Panc1 (cell line): ENCODE measurements at regions not wholly inside any gene's neighbourhood (a gene's known extent, or its start where the extent isn't known, plus 50 kb on each side); places are given as distances from the start of the nearest gene placed in this dataset.

ENCODE experiments used
- ATAC-seq: fragments of 200-7000 bp; cut with Tn5 transposase; 2 replicates; pipeline ENCODE4 v1.9.1; 2020; ENCODE audit warnings: mild to moderate bottlenecking, moderate library complexity
- BruUV-seq: library from RNA; stranded (reverse); fragments of 400-500 nt; replicated peaks from 2 replicates; lab custom pipeline; 2021; lab: Mats Ljungman, UMichigan
- CTCF ChIA-PET: fragments of 300-600 bp; sonication (Branson Sonifier 250); formaldehyde crosslinking; loops from one replicate; lab custom pipeline; 2022; ENCODE audit warnings: antibody characterized with exemption; lab: Charles Lee
- POLR2A ChIA-PET: fragments of 300-600 bp; sonication (Branson Sonifier 250); formaldehyde crosslinking; loops from one replicate; lab custom pipeline; 2022; ENCODE audit warnings: antibody characterized with exemption; lab: Charles Lee
- DNase-seq: peaks from one replicate; pipeline ENCODE4 v3.0.0-alpha.2; 2010; ENCODE audit warnings: low read depth, low spot score
- H3K27ac ChIP-seq: 2 replicates; pipeline ENCODE4 v1.5.1; 2011; ENCODE audit warnings: mild to moderate bottlenecking, low read length, inconsistent platforms
- H3K27me3 ChIP-seq: fragments of 200-500 bp; sonication (Bioruptor generic); 2 replicates; pipeline ENCODE4 v1.6.0; 2014; ENCODE audit warnings: low read length, inconsistent platforms; ENCODE audit not compliant: control insufficient read depth, insufficient read depth
- H3K36me3 ChIP-seq: fragments of 200-500 bp; sonication (Bioruptor generic); 2 replicates; pipeline ENCODE4 v1.5.1; 2014; ENCODE audit warnings: inconsistent platforms, mild to moderate bottlenecking, low read length, moderate library complexity; ENCODE audit not compliant: control insufficient read depth, insufficient read depth
- H3K4me1 ChIP-seq: 2 replicates; pipeline ENCODE4 v1.5.1; 2011; ENCODE audit warnings: inconsistent platforms, mild to moderate bottlenecking, low read length, moderate library complexity; ENCODE audit not compliant: control insufficient read depth, insufficient read depth
- H3K4me3 ChIP-seq, 2 experiments: 2 replicates each; pipeline ENCODE4 v1.5.1; 2011 to 2012; ENCODE audit warnings: low read depth in 2 of 2, low read length in 2 of 2, mild to moderate bottlenecking in 2 of 2, inconsistent platforms in 1 of 2, moderate library complexity in 1 of 2
- H3K9me3 ChIP-seq: fragments of 200-500 bp; sonication (Bioruptor generic); 2 replicates; pipeline ENCODE4 v1.5.1; 2014; ENCODE audit warnings: low read depth, mild to moderate bottlenecking, inconsistent platforms, low read length, moderate library complexity; ENCODE audit not compliant: control insufficient read depth, insufficient read depth
- POLR2AphosphoS5 ChIP-seq: IDR thresholded peaks from 2 replicates; pipeline ENCODE4 v1.6.1; 2012; ENCODE audit warnings: mild to moderate bottlenecking, low read depth, low read length, moderate library complexity
- REST ChIP-seq, 2 experiments: IDR thresholded peaks; 2 replicates each; pipeline ENCODE4 v1.6.1; 2011 to 2012; ENCODE audit warnings: low read depth in 2 of 2, control low read depth in 1 of 2, low read length in 1 of 2, mild to moderate bottlenecking in 1 of 2, moderate library complexity in 1 of 2; ENCODE audit not compliant: insufficient read depth in 1 of 2
- SIN3A ChIP-seq: IDR thresholded peaks from 2 replicates; pipeline ENCODE4 v1.6.1; 2012; ENCODE audit warnings: low read depth, mild to moderate bottlenecking, low read length, moderate library complexity, borderline replicate concordance; ENCODE audit not compliant: insufficient read depth
- TCF7L2 ChIP-seq: IDR thresholded peaks from 2 replicates; pipeline ENCODE4 v1.6.1; 2011; ENCODE audit warnings: mild to moderate bottlenecking, low read depth, low read length, inconsistent platforms
- in situ Hi-C: cut with HindIII; loops from 2 replicates; pipeline ENCODE4 v1.10.0; 2016; ENCODE audit warnings: low sequenced_read_pairs, low pct_unique_long_range_greater_than_20kb
- intact Hi-C: fragments of 100-400 bp; cut with micrococcal nuclease; formaldehyde crosslinking; loops from one replicate; pipeline ENCODE4 v1.10.0; 2022; ENCODE audit not compliant: unreplicated experiment
- TF ChIP-seq, protein P1 (sequence below): fragments of 450-650 bp; IDR thresholded peaks from 2 replicates; pipeline ENCODE4 v1.5.1; 2017; ENCODE audit warnings: mild to moderate bottlenecking

- intact Hi-C loops, result no loop called here
- CTCF ChIA-PET, result no interaction called here
Observed at GRCh38 chr6:50936277-50936681, 117.6 kb downstream of the TFAP2B start.

GRCh38 chr6:50939931-50940330 is 121.3 kb downstream of the TFAP2B start:
- H3K27me3 ChIP-seq, result no peaks in the 10 kb centered on the region
- ATAC-seq (no peak), DNase-seq (no peak)
- no peaks in the 10 kb centered on the region for H3K36me3 ChIP-seq
- intact Hi-C loops (no loop called here), in situ Hi-C loops (no loop called here)
- POLR2A ChIA-PET, result no interaction called here
- CTCF ChIA-PET, result no interaction called here
- H3K9me3 ChIP-seq, result no peaks in the 10 kb centered on the region
- no peak overlapping the region for H3K4me3 ChIP-seq
- H3K27ac ChIP-seq, result no peak overlapping the region
- H3K4me1 ChIP-seq, result no peaks in the 10 kb centered on the region
- BruUV-seq, result no TSS peak
- no peak for TF ChIP-seq SIN3A
- no peak for TF ChIP-seq REST (IDR thresholded peaks at IDR 0.05; ENCODE audit: insufficient read depth in 1 of 2, low read depth in 2 of 2, low read length in 1 of 2)
- TF ChIP-seq POLR2AphosphoS5, result no peak
- TF ChIP-seq, protein P1, sequence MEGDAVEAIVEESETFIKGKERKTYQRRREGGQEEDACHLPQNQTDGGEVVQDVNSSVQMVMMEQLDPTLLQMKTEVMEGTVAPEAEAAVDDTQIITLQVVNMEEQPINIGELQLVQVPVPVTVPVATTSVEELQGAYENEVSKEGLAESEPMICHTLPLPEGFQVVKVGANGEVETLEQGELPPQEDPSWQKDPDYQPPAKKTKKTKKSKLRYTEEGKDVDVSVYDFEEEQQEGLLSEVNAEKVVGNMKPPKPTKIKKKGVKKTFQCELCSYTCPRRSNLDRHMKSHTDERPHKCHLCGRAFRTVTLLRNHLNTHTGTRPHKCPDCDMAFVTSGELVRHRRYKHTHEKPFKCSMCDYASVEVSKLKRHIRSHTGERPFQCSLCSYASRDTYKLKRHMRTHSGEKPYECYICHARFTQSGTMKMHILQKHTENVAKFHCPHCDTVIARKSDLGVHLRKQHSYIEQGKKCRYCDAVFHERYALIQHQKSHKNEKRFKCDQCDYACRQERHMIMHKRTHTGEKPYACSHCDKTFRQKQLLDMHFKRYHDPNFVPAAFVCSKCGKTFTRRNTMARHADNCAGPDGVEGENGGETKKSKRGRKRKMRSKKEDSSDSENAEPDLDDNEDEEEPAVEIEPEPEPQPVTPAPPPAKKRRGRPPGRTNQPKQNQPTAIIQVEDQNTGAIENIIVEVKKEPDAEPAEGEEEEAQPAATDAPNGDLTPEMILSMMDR, result no peak
- no peak for TF ChIP-seq TCF7L2

More at GRCh38 chr6:50936277-50936681, 117.6 kb downstream of the TFAP2B start:
- ATAC-seq (no peak), DNase-seq (no peak)
- Histone ChIP-seq H3K27ac (no peak overlapping the region), H3K27me3 (no peaks in the 10 kb centered on the region), H3K4me3 (no peak overlapping the region), H3K4me1 (no peaks in the 10 kb centered on the region), H3K36me3 (no peaks in the 10 kb centered on the region), H3K9me3 (no peaks in the 10 kb centered on the region)
- no TSS peak for BruUV-seq
- POLR2A ChIA-PET, result no interaction called here
- in situ Hi-C loops, result no loop called here
- TF ChIP-seq REST (IDR thresholded peaks at IDR 0.05; ENCODE audit: insufficient read depth in 1 of 2, low read depth in 2 of 2, low read length in 1 of 2), result no peak
- no peak for TF ChIP-seq SIN3A
- TF ChIP-seq, protein P1, result no peak
- no peak for TF ChIP-seq POLR2AphosphoS5
- TF ChIP-seq TCF7L2, result no peak
